ENCODE measurements at regions not wholly inside any gene's neighbourhood (a gene's known extent, or its start where the extent isn't known, plus 50 kb on each side); places are given as distances from the start of the nearest gene placed in this dataset.

DNA sequence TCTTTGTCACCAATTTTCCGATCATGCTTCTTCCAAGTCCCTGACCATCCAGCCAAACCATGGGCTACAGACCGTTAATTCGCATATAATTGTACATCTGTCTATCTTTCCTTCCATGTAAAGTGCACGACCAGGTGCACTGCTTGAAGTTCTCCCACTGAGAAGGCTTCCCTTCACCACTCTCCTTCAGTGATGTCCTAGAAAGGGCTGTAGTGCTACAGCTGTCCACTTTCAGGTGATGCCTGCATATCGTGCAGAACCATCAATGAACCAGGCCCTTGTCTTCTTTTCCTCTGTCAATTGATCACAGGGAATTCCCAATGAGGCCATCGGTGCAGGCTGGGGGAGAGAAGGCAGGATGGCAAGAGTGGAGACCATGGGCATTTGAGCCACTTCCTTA, 148.9 kb downstream of the TMEM182 start:
- TF ChIP-seq POLR2AphosphoS5 (IDR thresholded peaks at IDR 0.05) (no peak), POLR2A (IDR thresholded peaks at IDR 0.05) (no peak)
- TF ChIP-seq, protein P1, sequence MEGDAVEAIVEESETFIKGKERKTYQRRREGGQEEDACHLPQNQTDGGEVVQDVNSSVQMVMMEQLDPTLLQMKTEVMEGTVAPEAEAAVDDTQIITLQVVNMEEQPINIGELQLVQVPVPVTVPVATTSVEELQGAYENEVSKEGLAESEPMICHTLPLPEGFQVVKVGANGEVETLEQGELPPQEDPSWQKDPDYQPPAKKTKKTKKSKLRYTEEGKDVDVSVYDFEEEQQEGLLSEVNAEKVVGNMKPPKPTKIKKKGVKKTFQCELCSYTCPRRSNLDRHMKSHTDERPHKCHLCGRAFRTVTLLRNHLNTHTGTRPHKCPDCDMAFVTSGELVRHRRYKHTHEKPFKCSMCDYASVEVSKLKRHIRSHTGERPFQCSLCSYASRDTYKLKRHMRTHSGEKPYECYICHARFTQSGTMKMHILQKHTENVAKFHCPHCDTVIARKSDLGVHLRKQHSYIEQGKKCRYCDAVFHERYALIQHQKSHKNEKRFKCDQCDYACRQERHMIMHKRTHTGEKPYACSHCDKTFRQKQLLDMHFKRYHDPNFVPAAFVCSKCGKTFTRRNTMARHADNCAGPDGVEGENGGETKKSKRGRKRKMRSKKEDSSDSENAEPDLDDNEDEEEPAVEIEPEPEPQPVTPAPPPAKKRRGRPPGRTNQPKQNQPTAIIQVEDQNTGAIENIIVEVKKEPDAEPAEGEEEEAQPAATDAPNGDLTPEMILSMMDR (IDR thresholded peaks at IDR 0.05), result no peak

Data from sigmoid colon (tissue), 4 donors.